HG03439 (cell line): ENCODE measurements at regions not wholly inside any gene's neighbourhood (a gene's known extent, or its start where the extent isn't known, plus 50 kb on each side); places are given as distances from the start of the nearest gene placed in this dataset.

Experiments
- ATAC-seq: cut with Tn5 transposase; IDR thresholded peaks from one replicate; pipeline ENCODE4 v1.9.1; 2021; ENCODE audit warnings: mild to moderate bottlenecking, moderate library complexity; ENCODE audit not compliant: unreplicated experiment

- no peak for ATAC-seq
Measured at GRCh38 chr10:60728056-60728455, 50.2 kb upstream of the CDK1 start.

DNA sequence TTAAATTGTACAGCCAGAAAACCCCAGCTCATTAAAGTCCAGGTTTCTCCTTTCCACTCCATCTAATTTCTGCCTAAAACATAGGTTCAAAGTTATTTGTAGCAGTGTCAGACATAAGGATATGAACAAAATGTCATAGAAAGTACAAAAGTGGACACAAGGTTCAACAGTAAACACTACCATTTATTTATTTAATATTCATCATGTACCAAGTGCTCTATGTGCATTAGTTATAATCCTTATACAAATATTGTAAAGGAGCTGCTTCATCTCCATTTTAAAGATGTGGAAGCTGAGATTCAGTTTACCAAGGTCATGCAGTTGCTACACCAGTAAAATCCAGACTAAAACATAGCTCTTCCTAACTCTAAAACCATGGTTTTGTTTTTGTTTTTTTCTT is 52.0 kb upstream of the CDK1 start:
- ATAC-seq: no peak

GRCh38 chr10:60722623-60723022 is 55.7 kb upstream of the CDK1 start:
- ATAC-seq: no peak

DNA sequence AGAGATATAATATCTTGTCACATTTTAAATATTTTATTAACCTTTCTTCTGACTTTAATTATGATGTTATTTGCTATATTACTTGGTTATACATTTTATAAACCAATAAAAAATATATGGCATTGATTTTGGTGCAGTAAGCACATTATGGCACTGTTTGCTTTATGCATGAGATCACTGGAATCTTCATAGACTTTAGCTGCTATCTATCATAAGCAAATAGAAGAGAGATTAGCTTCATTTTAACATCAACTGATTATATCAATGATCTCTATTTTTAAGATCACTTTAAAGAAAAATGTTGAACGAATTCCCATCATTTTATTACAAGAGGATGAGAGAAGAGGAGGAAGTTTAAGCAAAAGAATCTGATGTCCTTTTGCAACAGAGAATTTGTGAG is 58.6 kb upstream of the CDK1 start:
- no peak for ATAC-seq

DNA sequence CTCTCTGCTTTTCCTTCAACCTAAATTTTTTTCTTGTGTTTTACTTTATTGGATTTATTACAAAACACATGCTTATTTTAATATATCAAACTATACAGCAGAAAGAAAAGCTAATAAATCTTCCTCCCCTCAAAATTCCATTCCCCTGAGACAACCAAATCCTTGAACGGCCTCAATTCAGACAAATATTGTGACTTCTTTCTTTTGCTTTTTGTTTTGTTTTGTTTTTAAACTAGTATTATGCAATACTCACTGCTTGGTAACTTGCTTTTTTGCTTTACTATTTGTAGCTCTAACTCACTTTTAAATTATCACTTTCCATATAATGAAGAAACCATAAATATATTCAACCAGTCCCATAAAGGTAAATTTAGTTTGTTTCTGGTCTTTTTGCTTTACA is 59.4 kb upstream of the CDK1 start:
- ATAC-seq: no peak

- ATAC-seq: no peak
Measured at GRCh38 chr10:60717852-60718251, 60.4 kb upstream of the CDK1 start.

- no peak for ATAC-seq
Measured at GRCh38 chr10:60714233-60714632, 64.0 kb upstream of the CDK1 start.

DNA sequence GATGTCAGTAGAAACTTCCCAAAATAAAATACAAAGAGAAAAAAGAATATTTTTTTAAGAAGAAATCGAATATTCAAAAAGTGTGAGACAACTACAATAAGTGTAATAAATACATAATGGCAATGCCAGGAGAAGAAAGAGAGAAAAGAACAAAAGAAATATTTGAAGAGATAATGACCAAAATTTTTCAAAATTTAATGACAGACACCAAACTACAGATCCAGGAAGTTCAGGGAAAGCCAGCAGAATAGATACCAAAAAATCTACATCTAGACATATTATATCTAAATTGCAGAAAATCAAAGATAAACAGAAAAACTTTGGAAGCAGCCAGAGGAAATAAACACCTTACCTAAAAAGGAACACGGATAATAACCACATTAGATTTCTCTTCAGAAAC is 66.8 kb upstream of the CDK1 start:
- ATAC-seq: no peak

DNA sequence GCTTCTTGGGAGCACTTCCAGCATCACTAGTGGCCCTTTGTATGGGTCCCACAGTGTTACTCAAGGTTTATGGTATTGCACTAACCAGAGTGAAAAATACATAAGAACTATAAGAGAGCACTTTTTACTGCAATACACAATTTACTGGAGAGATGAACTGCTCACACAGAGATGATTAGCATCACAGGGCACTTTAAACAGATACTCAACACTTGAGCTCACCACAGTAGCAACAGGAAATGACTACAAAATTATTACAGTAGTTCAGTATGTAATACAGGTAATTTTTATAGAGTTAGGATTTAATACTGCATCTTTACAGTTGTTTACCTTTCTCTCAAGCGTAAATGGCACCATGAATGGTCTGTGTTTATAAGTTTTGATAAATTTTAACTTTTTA is 68.2 kb upstream of the CDK1 start:
- no peak for ATAC-seq

DNA sequence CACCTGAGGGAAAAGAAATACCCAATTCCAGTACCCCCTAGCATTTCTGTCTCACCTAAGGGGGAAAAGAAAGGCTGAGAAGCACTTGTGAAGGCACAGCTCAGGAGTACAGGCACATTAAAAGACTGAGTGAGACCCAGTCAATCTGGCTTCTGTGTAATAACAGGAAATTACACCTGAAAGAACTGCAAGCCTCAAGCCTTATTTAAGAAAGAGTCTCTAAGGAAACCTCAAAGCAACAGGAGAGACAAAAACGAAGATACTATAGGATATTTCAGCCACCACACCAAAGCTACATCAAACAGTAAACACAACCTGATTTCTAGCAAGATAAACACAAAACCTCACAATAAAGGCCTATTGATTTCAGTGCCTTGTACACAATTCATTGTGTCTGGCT is 69.6 kb upstream of the CDK1 start:
- no peak for ATAC-seq

DNA sequence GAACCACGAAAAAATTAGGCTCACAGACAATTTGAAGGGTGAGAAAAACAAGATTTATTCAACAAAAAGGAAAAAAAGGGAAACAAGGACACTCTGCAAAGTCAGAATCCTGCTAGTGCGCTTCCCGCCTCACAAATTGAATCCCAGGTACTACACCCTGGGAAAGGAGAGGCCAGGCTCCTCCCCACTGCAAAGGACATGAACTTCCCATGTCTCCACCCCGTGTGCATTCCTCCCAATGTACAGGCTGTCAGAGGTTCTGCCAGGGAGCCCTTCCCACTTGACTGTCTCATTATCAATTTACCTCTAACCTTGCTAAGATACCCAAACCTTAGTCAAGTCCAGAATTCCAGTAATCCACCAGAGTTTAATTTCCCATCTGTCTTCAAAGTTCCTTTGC is 70.4 kb upstream of the CDK1 start:
- ATAC-seq: no peak

DNA sequence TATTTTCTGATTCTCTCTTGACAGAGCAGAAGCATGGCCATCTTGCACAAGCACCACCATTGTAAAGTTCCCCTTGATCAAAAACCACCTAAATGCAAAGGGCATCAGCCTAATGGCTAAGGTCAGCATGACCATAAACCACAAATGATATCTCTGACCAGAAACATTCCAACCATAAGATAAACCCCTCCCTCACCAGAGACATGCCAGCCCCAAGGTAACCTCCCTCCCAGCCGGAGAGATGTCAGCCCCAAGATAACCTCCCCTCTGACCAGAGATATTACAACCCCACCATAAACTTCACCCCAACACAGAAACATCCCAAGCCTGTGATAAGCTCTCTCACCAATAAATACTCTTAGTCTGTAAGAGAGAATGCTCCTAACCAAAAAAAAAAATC is 72.1 kb upstream of the CDK1 start:
- no peak for ATAC-seq

GRCh38 chr10:60705376-60705775 is 72.9 kb upstream of the CDK1 start:
- no peak for ATAC-seq

- no peak for ATAC-seq
Measured at GRCh38 chr10:60704471-60704870, 73.8 kb upstream of the CDK1 start.

GRCh38 chr10:60703266-60704041 is 74.8 kb upstream of the CDK1 start:
- ATAC-seq: no peak

GRCh38 chr10:60687679-60688078 is 90.6 kb upstream of the CDK1 start:
- ATAC-seq: no peak

GRCh38 chr10:60684091-60684490 is 94.2 kb upstream of the CDK1 start:
- ATAC-seq: no peak

DNA sequence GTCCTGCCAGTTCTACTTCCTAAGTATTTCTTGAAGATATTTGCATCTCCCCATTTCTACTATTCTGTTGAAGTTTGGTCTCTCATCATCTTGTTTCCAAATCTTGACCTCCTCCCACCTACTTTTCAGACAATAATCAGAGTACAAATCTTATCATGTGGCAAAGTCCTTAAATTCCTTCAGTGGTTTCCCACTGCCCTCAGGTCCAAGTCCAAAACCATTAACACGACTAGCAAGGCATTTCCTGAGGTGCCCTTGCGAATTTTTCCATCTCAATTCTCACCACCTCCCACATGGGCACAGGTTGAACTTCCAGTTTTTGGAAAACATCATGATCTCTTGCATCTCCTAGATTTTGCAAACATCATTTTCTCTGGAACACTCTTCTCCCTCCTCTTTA is 97.2 kb upstream of the CDK1 start:
- ATAC-seq: no peak

- no peak for ATAC-seq
Measured at GRCh38 chr10:60679388-60679990, 98.8 kb upstream of the CDK1 start.

GRCh38 chr10:60678978-60679377 is 99.3 kb upstream of the CDK1 start:
- ATAC-seq: no peak

- no peak for ATAC-seq
Measured at GRCh38 chr10:60677531-60678129, 100.6 kb upstream of the CDK1 start.

DNA sequence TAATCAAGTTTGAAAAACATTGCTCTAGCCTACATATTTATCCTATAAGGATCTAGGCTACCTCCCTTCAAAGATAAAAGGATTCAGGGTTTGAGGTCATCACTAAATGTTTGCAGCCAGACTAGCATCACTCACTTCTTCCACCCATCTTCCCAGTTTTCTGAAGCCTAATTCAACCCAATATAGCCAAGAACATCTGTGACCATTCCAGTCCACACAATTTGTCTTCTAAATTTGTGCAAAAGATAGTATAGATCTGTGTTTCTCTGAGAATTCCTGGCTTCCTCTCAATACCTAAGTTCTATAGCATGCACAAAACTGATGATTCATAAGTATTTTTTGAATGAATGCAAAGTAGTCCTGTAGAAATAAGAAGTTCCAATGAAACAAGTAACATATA is 103.0 kb upstream of the CDK1 start:
- no peak for ATAC-seq
